K562 (cell line): ENCODE measurements at regions not wholly inside any gene's neighbourhood (a gene's known extent, or its start where the extent isn't known, plus 50 kb on each side); places are given as distances from the start of the nearest gene placed in this dataset.

Source experiments
- CTCF ChIP-seq, 3 experiments: IDR thresholded peaks in 2 of 3; conservative IDR thresholded peaks in 1 of 3; 2 replicates each; pipeline ENCODE4 v1.5.1; 2011 to 2012; ENCODE audit warnings: low read length in 3 of 3, mild to moderate bottlenecking in 3 of 3, control low read depth in 2 of 3, improper control_type of control experiment in 1 of 3, inconsistent platforms in 1 of 3, low read depth in 1 of 3, mixed read lengths in 1 of 3, moderate library complexity in 1 of 3; ENCODE audit not compliant: insufficient read depth in 2 of 3
- ZNF282 ChIP-seq: sonication (generic); formaldehyde crosslinking; IDR thresholded peaks from 2 replicates; pipeline ENCODE4 v1.8.1; 2023; ENCODE audit warnings: missing genetic modification reagents
- ZNF354B ChIP-seq: fragments of 250-450 bp; sonication (Bioruptor Pico); IDR thresholded peaks from 2 replicates; pipeline ENCODE4 v1.4.0; 2020
- ZNF717 ChIP-seq: fragments of 250-450 bp; sonication (Bioruptor Pico); IDR thresholded peaks from 2 replicates; pipeline ENCODE4 v1.5.0; 2021
- ZSCAN32 ChIP-seq: fragments of 450-650 bp; formaldehyde crosslinking; IDR thresholded peaks from 2 replicates; pipeline ENCODE4 v1.4.0; 2020; ENCODE audit warnings: mild to moderate bottlenecking, moderate library complexity

GRCh38 chr13:65155861-65156260, 2074.3 kb downstream of the PCDH9 start:
- TF ChIP-seq ZNF717 (CRISPR knock-in tag) (no peak), CTCF (IDR thresholded peaks at IDR 0.05 in 2 of 3, conservative IDR thresholded peaks at IDR 0.05 in 1 of 3; ENCODE audit: insufficient read depth in 2 of 3, low read depth in 1 of 3, low read length in 3 of 3) (no peak), ZNF354B (no peak), ZSCAN32 (no peak), ZNF282 (CRISPR knock-in tag) (no peak)
